ENCODE measurements at regions not wholly inside any gene's neighbourhood (a gene's known extent, or its start where the extent isn't known, plus 50 kb on each side); places are given as distances from the start of the nearest gene placed in this dataset.

GRCh38 chr18:40485318-40485717 lies 1469.7 kb upstream of the PIK3C3 start:
- TF ChIP-seq, protein P1, sequence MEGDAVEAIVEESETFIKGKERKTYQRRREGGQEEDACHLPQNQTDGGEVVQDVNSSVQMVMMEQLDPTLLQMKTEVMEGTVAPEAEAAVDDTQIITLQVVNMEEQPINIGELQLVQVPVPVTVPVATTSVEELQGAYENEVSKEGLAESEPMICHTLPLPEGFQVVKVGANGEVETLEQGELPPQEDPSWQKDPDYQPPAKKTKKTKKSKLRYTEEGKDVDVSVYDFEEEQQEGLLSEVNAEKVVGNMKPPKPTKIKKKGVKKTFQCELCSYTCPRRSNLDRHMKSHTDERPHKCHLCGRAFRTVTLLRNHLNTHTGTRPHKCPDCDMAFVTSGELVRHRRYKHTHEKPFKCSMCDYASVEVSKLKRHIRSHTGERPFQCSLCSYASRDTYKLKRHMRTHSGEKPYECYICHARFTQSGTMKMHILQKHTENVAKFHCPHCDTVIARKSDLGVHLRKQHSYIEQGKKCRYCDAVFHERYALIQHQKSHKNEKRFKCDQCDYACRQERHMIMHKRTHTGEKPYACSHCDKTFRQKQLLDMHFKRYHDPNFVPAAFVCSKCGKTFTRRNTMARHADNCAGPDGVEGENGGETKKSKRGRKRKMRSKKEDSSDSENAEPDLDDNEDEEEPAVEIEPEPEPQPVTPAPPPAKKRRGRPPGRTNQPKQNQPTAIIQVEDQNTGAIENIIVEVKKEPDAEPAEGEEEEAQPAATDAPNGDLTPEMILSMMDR (conservative IDR thresholded peaks at IDR 0.05; ENCODE audit: low read depth, low read length) = no peak
- no peak overlapping the region for H3K4me3 ChIP-seq (ENCODE audit: low read depth, low read length)
- peak; percentile 68 for DNase-seq (ENCODE audit: low read depth)

DNA sequence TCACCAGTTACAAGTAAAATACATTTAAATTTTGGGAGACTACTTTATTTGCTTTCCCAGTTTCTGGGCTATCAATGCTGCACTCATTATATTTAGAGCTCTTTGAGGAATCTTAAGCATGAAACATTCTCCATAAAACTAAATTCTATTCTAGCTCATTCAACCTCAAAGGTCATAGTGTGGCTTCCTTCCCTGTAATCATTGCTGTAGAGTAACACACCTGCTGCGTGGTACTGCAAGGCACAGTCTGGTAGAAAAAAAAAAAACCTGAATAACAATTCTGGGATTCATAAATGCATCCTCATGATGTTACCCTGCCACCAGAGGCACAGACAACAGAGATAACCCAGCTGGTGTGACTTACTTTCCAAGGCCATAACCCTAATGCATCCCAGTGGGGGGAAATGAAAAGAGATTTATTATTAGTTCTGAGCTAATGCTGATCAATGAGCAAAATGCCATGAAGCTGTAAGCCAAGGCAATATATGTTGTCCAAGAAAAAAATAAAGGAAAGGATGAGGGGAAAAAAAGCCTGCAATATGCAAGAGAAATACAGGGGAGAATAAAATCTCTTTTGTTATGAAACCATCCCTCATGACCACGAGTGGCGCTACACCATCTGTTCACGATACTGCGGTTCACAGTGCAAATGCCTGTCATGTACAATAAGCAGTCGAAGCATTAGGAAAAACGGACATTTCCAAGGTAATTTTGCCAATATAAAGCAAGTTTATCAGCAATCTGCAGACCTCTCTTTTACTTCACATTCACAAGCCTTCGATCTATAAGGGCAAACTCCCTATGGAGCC lies 1481.6 kb upstream of the PIK3C3 start:
- peak; percentile 62 for DNase-seq (ENCODE audit: low read depth)
- no peak overlapping the region for H3K4me3 ChIP-seq (ENCODE audit: low read depth, low read length)
- TF ChIP-seq, protein P1 (conservative IDR thresholded peaks at IDR 0.05; ENCODE audit: low read depth, low read length) = no peak

DNA sequence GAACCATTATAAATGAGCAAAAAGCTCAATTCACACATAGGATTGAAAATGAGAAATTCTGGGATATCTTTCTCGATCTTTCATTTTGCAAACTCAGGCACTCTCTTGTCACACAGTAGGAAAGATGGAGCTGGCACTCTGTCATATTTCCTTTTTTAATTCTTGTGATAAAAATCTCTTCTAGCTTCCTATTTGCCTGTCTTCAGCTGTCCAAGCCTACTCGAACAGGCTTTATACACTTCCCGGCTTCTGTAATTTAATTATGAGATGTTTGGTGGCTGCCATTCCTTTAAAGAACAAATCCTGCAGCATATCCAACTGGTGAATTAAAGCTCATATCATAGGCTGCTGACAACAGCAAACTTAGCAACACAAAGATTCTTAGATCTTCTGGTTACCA lies 1484.3 kb upstream of the PIK3C3 start:
- DNase-seq (ENCODE audit: low read depth) = no peak
- no peak overlapping the region for H3K4me3 ChIP-seq (ENCODE audit: low read depth, low read length)
- TF ChIP-seq, protein P1 (conservative IDR thresholded peaks at IDR 0.05; ENCODE audit: low read depth, low read length) = no peak

- TF ChIP-seq, protein P1 (conservative IDR thresholded peaks at IDR 0.05; ENCODE audit: low read depth, low read length) = no peak
- no peak for DNase-seq (ENCODE audit: low read depth)
- H3K4me3 ChIP-seq (ENCODE audit: low read depth, low read length) = no peak overlapping the region
These were observed 1485.2 kb upstream of the PIK3C3 start for GRCh38 chr18:40469851-40470250.

GRCh38 chr18:40469316-40469715 lies 1485.7 kb upstream of the PIK3C3 start:
- TF ChIP-seq, protein P1 (conservative IDR thresholded peaks at IDR 0.05; ENCODE audit: low read depth, low read length) = no peak
- no peak overlapping the region for H3K4me3 ChIP-seq (ENCODE audit: low read depth, low read length)

DNA sequence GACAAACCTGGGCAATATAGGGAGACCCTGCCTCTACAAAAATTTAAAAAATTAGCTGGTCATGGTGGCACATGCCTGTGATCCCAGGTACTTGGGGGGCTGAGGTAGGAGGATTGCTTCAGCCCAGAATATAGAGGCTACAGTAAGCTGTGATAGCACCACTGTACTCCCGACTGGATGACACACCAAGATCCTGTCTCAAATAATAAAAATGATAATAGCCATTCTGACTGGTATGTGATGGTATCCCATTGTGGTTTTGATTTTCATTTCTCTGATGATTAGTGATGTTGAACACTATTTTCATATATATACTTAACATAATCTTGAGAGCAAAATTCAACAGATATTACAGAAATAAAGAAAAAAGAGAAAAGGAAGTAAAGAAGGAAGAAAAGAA lies 1491.0 kb upstream of the PIK3C3 start:
- no peak for DNase-seq (ENCODE audit: low read depth)
- TF ChIP-seq, protein P1 (conservative IDR thresholded peaks at IDR 0.05; ENCODE audit: low read depth, low read length) = no peak
- no peak overlapping the region for H3K4me3 ChIP-seq (ENCODE audit: low read depth, low read length)

More at GRCh38 chr18:40469316-40469715, 1485.7 kb upstream of the PIK3C3 start:
- DNase-seq (ENCODE audit: low read depth) = no peak

GRCh38 chr18:40453903-40454302 lies 1501.1 kb upstream of the PIK3C3 start:
- no peak for DNase-seq (ENCODE audit: low read depth)
- no peak overlapping the region for H3K4me3 ChIP-seq (ENCODE audit: low read depth, low read length)
- TF ChIP-seq, protein P1 (conservative IDR thresholded peaks at IDR 0.05; ENCODE audit: low read depth, low read length) = no peak
